HUES64 (cell line): ENCODE measurements at regions not wholly inside any gene's neighbourhood (a gene's known extent, or its start where the extent isn't known, plus 50 kb on each side); places are given as distances from the start of the nearest gene placed in this dataset.
"Not testable (repeated sequence)": the region's sequence is repeated elsewhere in the genome, so short reads cannot be mapped to it uniquely, and the experiment has no call there.

Experiments used
- H3K27ac ChIP-seq: 2 replicates; pipeline ENCODE4 v1.7.0; 2013; ENCODE audit warnings: low read depth, low read length, inconsistent platforms
- H3K27me3 ChIP-seq: 2 replicates; pipeline ENCODE4 v1.6.1; 2013; ENCODE audit warnings: mild to moderate bottlenecking, low read length; ENCODE audit not compliant: insufficient read depth
- H3K36me3 ChIP-seq: 2 replicates; pipeline ENCODE4 v1.6.1; 2013; ENCODE audit warnings: mild to moderate bottlenecking, low read length; ENCODE audit not compliant: insufficient read depth
- H3K4me1 ChIP-seq: 2 replicates; pipeline ENCODE4 v1.6.1; 2013; ENCODE audit warnings: mild to moderate bottlenecking, low read length, moderate library complexity; ENCODE audit not compliant: insufficient read depth
- H3K4me3 ChIP-seq: 2 replicates; pipeline ENCODE4 v1.5.1; 2013; ENCODE audit warnings: mild to moderate bottlenecking, low read length, moderate library complexity
- H3K9ac ChIP-seq: 2 replicates; pipeline ENCODE4 v1.6.1; 2013; ENCODE audit warnings: mild to moderate bottlenecking, low read depth, low read length
- H3K9me3 ChIP-seq: 2 replicates; pipeline ENCODE4 v1.6.1; 2013; ENCODE audit warnings: low read depth, low read length; ENCODE audit not compliant: insufficient read depth
- WGBS: fragments of 150-250, 120-280 bp; methylation state at CpG from one replicate; pipeline ENCODE4 v1.1.7; 2013; ENCODE audit warnings: missing lambda C conversion rate; 5-methylcytosine and 5-hydroxymethylcytosine counted together

DNA sequence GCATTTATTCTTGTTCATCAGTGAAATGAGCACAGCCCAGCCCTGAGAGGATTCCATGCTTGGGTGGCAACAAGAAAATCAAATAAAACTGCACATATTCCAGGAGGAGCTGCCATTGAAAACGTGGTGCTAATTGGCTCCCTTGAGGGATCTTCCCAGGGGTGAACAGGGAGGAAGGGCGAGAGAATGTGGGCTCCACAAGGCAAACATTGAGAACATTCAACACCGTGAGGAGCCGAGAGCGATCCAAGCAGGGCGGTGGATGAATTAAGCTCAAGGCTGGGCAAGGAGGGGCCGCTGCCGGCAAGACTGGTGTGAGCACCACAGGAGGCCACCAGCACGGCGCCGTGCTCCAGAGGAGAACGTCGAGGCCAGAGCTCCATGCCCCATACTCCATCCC lies 166.9 kb downstream of the C16orf95 start:
- H3K27me3 ChIP-seq: no peaks in the 10 kb centered on the region
- 36% methylated on average over 13 of the region's 13 CpGs for WGBS

DNA sequence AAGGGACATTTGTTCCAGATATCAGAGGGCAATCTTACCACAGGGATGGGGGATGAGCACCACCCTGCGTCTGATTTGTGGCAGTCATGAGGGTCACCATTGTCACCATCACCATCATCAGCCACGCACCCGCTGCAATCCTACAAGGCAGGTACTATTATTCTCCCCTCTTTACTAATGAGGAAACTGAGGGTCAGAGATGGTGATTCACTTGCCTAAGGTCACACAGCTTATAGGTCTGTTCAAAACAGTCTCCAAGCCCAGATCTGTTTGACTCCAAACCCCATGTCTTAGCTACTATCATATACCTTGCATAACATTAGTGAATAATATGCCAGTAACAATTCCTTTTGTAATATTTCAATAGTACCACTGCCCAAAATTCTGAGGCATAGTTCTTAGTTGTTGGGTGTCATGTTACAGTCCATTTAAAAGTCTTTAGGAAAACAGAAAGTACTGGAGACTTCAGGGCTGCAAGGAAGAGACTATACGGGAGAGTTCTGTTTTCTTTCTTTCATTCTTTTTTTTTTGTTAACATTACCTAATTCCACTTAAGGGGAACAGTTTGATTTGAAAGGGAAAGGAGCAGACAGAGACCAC lies 166.4 kb downstream of the C16orf95 start:
- WGBS: 66% methylated on average over 3 of the region's 4 CpGs
- Histone ChIP-seq H3K4me1 (0 out of 2 replicates have a peak, but pooled peaks cover 5% of the 10 kb centered on the region), H3K36me3 (no peaks in the 10 kb centered on the region), H3K27ac (no peak overlapping the region), H3K4me3 (no peak overlapping the region), H3K9ac (no peak overlapping the region), H3K27me3 (no peaks in the 10 kb centered on the region), H3K9me3 (0 out of 2 replicates have a peak, but pooled peaks cover 5% of the 10 kb centered on the region)

More for the DNA sequence above, 166.9 kb downstream of the C16orf95 start:
- Histone ChIP-seq H3K9ac (no peak overlapping the region), H3K36me3 (no peaks in the 10 kb centered on the region), H3K27ac (no peak overlapping the region), H3K9me3 (0 out of 2 replicates have a peak, but pooled peaks cover 5% of the 10 kb centered on the region), H3K4me3 (no peak overlapping the region), H3K4me1 (0 out of 2 replicates have a peak, but pooled peaks cover 5% of the 10 kb centered on the region)

DNA sequence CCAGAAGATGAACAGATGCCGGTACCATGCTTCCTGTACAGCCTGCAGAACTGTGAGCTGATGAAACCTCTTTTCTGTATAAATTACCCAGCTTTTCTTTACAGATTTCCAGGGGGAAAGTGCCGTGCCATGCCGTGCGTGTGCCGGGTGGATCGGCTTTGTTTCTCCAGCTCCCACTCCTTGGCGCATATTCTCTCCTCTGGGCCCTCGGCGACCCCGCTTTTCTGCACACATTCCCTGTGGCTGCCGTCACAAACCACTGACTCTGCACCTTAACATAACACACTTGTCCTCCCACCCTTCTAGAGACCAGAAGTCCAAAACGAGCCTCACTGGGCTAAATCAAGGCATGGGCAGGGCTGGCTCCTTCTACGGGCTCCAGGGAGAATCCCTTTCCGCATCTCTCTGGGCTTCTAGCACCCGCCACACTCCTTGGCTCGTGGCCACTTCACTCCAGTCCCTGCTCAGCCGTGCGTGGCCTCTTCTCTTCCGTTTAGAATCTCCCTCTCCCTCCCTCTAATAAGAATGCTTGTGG lies 164.9 kb downstream of the C16orf95 start:
- Histone ChIP-seq H3K9me3 (0 out of 2 replicates have a peak, but pooled peaks cover 5% of the 10 kb centered on the region), H3K9ac (no peak overlapping the region), H3K27ac (no peak overlapping the region), H3K4me3 (no peak overlapping the region), H3K27me3 (no peaks in the 10 kb centered on the region), H3K36me3 (no peaks in the 10 kb centered on the region), H3K4me1 (0 out of 2 replicates have a peak, but pooled peaks cover 5% of the 10 kb centered on the region)
- WGBS: 94% methylated on average over 19 of the region's 19 CpGs

DNA sequence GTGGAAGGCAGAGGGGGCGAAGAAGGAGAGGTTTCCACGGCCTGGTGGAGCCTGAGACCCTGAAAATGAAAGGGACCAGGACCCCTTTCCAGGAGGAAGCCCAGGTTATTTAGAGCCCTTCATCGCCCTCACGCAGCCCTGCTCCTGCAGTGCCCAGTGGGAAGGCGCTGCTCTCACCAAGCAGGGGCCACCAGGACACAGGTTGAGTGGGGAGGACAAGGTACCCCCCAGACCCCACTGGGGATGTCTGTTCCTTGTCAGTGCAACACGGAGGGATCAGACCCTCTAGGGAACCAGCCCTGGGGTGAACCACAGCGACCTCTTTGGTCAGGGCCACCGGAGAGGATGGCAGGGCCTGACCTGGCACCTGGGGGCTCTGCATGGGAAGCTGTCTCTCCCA lies 163.9 kb downstream of the C16orf95 start:
- Histone ChIP-seq H3K36me3 (no peaks in the 10 kb centered on the region), H3K4me1 (0 out of 2 replicates have a peak, but pooled peaks cover 5% of the 10 kb centered on the region), H3K4me3 (no peak overlapping the region), H3K27me3 (no peaks in the 10 kb centered on the region), H3K27ac (no peak overlapping the region), H3K9ac (no peak overlapping the region), H3K9me3 (0 out of 2 replicates have a peak, but pooled peaks cover 5% of the 10 kb centered on the region)
- WGBS: 93% methylated on average over 8 of the region's 8 CpGs

DNA sequence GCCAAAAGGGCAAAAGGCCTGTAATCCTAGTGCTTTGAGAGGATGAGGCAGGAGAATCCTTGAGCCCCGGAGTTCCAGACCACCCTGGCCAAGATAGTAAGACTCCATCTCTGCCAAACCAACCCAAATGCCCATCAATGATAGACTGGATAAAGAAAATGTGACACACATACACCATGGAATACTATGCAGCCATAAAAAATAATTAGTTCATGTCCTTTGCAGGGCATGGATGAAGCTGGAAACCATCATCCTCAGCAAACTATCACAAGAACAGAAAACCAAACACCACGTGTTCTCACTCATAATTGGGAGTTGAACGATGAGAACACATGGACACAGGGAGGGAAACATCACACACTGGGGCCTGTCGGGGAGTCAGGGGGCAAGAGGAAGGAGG lies 161.9 kb downstream of the C16orf95 start:
- not testable (repeated sequence) for H3K9ac ChIP-seq, H3K36me3 ChIP-seq, H3K27ac ChIP-seq, H3K27me3 ChIP-seq, H3K4me1 ChIP-seq, H3K4me3 ChIP-seq, H3K9me3 ChIP-seq
- WGBS: 96% methylated on average over 3 of the region's 4 CpGs

DNA sequence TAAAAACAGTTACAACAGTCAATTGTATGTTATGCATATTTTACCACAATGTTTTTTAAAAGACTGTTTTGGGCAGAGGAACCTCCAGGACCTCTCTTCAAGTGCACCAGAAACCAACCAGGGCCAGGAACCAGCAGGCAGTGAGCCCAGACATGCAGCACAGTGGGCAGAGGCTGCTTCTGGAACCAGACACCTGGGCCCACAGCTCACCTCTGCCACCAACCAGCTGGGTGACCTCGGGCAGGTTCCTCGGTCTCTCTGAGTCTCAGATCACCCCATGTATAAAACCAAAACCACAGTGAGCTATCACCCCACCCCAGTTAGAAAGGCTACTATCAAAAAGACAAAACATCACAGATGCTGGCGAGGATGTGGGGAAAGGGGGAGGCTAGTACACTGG lies 161.0 kb downstream of the C16orf95 start:
- H3K4me3 ChIP-seq: no peak overlapping the region
- H3K4me1 ChIP-seq: peaks cover 8% of the 10 kb centered on the region; the same call in 1 of the 2 replicates
- no peak overlapping the region for H3K9ac ChIP-seq
- 78% methylated on average over 3 of the region's 3 CpGs for WGBS
- H3K9me3 ChIP-seq: no peaks in the 10 kb centered on the region
- H3K27ac ChIP-seq: no peak overlapping the region
- no peaks in the 10 kb centered on the region for H3K36me3 ChIP-seq
- H3K27me3 ChIP-seq: no peaks in the 10 kb centered on the region

DNA sequence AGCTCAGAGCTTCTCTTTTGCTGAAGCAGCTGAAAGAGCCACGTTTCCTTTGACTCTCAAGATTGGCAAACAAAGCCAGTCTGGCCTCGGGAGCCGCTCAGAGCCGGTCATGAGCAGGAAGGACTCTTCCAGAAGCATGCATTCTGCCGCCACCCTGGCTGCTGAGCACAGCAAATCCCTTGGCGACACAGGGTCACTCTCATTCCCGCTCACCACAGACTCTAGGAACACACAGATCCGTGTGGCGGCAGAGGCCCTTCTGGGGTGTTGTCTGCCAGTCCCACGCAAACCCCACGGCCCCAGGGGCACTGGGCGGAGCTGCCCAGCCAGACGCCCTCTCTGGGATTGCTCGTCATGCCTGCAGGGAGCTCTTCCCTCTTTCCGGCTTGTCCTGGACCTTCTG lies 157.0 kb downstream of the C16orf95 start:
- Histone ChIP-seq H3K4me1 (peaks cover 4% of the 10 kb centered on the region; the same call in 1 of the 2 replicates), H3K9ac (no peak overlapping the region), H3K27ac (no peak overlapping the region), H3K9me3 (no peaks in the 10 kb centered on the region), H3K4me3 (no peak overlapping the region), H3K36me3 (no peaks in the 10 kb centered on the region), H3K27me3 (no peaks in the 10 kb centered on the region)
- 78% methylated on average over 15 of the region's 15 CpGs for WGBS

DNA sequence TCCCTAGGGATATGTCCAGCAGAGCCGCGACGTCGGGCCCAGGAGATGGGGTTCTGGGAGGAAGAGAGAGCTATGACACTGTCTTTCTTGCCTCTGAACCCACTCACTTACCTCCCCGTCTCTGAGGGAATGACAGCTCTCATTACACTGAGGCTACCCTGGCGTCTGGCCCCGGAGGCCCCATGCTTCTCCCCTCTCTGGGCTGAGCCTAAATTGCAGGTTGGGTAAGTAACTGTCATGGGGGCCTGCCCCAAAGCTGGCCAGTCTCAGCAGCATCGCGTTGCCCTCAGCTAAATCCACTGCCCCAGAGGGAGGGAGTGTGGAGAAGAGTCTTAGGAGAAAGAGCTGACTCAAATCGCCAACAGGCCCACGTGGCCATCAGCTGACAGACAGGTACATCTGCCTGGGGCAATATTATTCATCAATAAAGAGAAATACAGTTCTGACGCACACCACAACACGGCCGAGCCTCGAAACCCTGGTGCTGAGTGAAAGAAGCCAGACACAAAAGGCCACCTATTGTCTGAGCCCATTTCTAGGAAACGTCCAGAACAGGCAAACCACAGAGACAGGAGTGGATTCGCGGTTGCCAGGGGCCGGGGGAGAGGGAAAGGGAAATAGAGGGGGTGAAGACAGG lies 156.4 kb downstream of the C16orf95 start:
- Histone ChIP-seq H3K4me1 (peaks cover 4% of the 10 kb centered on the region; the same call in 1 of the 2 replicates), H3K4me3 (no peak overlapping the region), H3K9ac (no peak overlapping the region), H3K9me3 (no peaks in the 10 kb centered on the region), H3K27ac (no peak overlapping the region), H3K27me3 (no peaks in the 10 kb centered on the region), H3K36me3 (no peaks in the 10 kb centered on the region)
- WGBS: 87% methylated on average over 19 of the region's 19 CpGs

DNA sequence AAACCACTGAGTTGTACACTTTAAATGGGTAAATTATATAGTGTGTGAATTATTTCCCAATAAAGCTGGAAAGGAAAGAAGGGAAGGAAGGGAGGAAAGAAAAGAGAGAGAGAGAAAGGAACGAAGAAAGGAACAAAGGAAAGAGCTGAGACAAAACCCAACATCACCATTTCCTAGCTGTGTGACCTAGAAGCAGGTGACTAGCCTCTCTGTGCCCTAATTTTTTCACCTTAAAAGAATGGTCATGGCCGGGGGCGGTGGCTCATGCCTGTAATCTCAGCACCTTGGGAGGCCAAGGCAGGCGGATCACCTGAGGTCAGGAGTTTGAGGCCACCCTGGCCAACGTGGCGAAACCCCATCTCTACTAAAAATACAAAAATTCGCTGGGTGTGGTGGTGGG lies 155.8 kb downstream of the C16orf95 start:
- not testable (repeated sequence) for H3K4me1 ChIP-seq, H3K36me3 ChIP-seq, H3K9me3 ChIP-seq, H3K27me3 ChIP-seq, H3K9ac ChIP-seq, H3K4me3 ChIP-seq, H3K27ac ChIP-seq
- WGBS: 92% methylated on average over 6 of the region's 7 CpGs

DNA sequence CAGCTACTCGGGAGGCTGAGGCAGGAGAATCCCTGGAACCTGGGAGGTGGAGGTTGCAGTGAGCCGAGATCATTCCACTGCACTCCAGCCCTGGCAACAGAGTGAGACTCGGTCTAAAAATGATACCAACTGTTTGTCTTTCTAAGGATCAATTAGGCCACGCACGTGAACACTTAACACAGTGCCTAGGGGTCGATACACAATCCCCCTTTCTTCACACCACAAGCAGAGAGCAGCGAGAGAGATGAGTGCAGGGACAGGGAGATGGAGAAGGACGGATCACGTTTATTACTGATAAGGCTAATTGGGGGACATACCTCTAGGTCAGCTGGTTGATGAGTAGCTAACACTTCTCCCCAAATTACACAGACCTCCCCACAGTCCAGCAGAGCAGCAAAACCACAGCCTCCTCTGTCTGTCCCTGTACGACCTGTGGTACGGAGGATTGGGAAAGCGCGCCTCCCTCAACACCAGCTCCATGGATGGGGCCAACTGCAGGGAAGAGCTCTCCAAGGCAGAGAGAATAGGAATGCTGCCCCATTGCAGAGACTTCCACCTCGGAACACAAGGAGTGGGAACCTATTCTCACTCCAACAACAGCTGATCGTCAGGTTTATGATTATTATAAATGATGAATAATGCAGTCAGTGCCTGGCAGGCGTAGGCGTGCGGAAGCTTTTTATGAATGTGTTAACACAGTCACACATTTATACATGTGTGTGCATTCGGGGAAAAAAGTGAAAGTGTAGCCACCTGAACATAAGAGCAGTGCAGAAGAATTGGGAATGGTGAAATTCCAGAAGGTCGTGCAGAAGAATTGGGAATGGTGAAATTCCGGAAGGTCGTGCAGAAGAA lies 155.1 kb downstream of the C16orf95 start:
- Histone ChIP-seq H3K9me3 (no peaks in the 10 kb centered on the region), H3K4me1 (peaks cover 4% of the 10 kb centered on the region; the same call in 1 of the 2 replicates), H3K36me3 (no peaks in the 10 kb centered on the region), H3K4me3 (no peak overlapping the region), H3K9ac (no peak overlapping the region), H3K27me3 (no peaks in the 10 kb centered on the region), H3K27ac (no peak overlapping the region)
- WGBS: 93% methylated on average over 19 of the region's 22 CpGs

DNA sequence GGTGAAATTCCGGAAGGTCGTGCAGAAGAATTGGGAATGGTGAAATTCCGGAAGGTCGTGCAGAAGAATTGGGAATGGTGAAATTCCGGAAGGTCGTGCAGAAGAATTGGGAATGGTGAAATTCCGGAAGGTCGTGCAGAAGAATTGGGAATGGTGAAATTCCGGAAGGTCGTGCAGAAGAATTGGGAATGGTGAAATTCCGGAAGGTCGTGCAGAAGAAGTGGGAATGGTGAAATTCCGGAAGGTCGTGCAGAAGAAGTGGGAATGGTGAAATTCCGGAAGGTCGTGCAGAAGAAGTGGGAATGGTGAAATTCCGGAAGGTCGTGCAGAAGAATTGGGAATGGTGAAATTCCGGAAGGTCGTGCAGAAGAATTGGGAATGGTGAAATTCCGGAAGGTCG lies 154.4 kb downstream of the C16orf95 start:
- H3K9ac ChIP-seq, H3K27me3 ChIP-seq, H3K9me3 ChIP-seq, H3K27ac ChIP-seq, H3K4me3 ChIP-seq, H3K4me1 ChIP-seq, H3K36me3 ChIP-seq: not testable (repeated sequence)
- WGBS: 96% methylated on average over 14 of the region's 22 CpGs
